ENCODE measurements at regions not wholly inside any gene's neighbourhood (a gene's known extent, or its start where the extent isn't known, plus 50 kb on each side); places are given as distances from the start of the nearest gene placed in this dataset.

DNA sequence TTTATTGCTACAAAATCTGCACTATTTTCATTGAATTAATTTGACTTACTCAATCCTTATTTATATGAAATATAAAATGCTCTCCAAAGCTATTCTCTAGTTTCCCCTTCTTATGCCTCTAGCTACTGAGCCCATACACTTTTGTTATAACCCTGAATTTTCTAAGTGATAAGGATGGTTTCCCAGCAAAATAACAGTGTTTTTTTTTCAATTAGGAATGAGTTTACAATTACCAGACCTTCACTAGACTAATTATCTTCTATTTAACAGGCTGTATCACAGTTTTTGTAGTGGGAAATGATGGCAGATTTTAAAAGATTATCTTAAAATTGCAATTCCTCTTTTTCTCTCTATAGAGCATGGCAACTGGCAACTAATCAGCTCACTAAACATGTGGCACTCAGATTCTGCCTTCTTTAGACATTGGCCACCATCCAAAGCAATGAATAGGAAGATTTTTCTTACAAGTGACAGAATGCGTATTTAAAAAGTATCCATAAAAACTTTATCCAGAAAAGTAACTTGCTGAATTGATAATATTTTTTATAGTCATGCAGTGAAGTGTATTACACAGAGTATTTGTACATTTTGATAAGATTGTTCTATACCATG, 585.7 kb upstream of the ZNF608 start:
- H3K27me3 Mint-ChIP-seq (ENCODE audit: low read depth), result peaks cover 9% of the 10 kb centered on the region
- H3K36me3 Mint-ChIP-seq, result no peaks in the 10 kb centered on the region
- H3K4me3 Mint-ChIP-seq, result no peak overlapping the region
- no peak for TF ChIP-seq CTCF (IDR thresholded peaks at IDR 0.05; ENCODE audit: unreplicated experiment)
- DNase-seq (ENCODE audit: low spot score in 2 of 2, unreplicated experiment in 2 of 2), result no peak
- H3K4me1 Mint-ChIP-seq, result peaks cover 18% of the 10 kb centered on the region
- no peak overlapping the region for H3K27ac Mint-ChIP-seq
- peaks cover 3% of the 10 kb centered on the region for H3K9me3 Mint-ChIP-seq

DNA sequence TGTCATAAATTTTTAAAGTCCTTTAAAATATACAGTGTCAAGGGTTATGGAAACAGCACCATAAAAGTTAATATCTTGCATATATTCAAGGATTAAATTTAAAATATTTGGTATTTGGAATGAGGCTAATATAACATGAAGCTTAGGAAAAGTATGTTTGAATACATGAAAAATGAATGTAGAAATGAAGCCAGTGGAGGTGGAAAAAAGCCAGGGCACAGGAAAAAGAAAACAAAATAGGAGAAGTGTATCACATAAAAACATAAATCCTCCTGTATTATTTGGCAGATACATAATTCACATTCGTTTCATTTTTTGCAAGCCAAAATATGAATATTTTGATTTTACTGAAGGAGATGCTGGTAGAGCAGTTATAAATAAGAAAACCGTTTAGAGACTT, 587.0 kb upstream of the ZNF608 start:
- Mint-ChIP-seq H3K9me3 (peaks cover 3% of the 10 kb centered on the region), H3K4me1 (peaks cover 18% of the 10 kb centered on the region), H3K27me3 (ENCODE audit: low read depth) (peaks cover 9% of the 10 kb centered on the region), H3K36me3 (no peaks in the 10 kb centered on the region), H3K27ac (no peak overlapping the region), H3K4me3 (no peak overlapping the region)
- DNase-seq (ENCODE audit: low spot score in 2 of 2, unreplicated experiment in 2 of 2), result no peak
- no peak for TF ChIP-seq CTCF (IDR thresholded peaks at IDR 0.05; ENCODE audit: unreplicated experiment)

DNA sequence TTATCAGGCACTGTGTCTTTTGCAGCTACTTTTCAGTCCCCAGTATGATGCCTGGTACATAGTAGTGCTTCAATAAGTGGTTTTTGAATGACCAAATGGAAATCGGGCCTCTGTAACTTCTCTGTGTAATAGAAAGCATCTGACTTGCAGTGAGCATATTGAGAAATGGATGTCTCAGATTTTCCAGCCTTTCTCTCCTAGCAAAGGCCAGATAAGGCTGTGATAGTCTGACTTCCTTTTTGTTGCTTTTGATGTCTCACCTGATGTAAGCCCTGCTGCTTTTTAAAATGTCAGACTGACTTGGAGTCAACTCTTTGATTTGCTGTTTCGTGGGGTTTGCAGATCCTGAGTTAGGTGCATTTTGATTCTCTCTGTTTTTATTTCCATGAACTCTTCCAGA, 590.0 kb upstream of the ZNF608 start:
- TF ChIP-seq CTCF (IDR thresholded peaks at IDR 0.05; ENCODE audit: unreplicated experiment), result no peak
- Mint-ChIP-seq H3K27me3 (ENCODE audit: low read depth) (peaks cover 9% of the 10 kb centered on the region), H3K9me3 (no peaks in the 10 kb centered on the region), H3K4me3 (no peak overlapping the region), H3K27ac (no peak overlapping the region), H3K36me3 (no peaks in the 10 kb centered on the region), H3K4me1 (peaks cover 20% of the 10 kb centered on the region)
- no peak for DNase-seq (ENCODE audit: low spot score in 2 of 2, unreplicated experiment in 2 of 2)

DNA sequence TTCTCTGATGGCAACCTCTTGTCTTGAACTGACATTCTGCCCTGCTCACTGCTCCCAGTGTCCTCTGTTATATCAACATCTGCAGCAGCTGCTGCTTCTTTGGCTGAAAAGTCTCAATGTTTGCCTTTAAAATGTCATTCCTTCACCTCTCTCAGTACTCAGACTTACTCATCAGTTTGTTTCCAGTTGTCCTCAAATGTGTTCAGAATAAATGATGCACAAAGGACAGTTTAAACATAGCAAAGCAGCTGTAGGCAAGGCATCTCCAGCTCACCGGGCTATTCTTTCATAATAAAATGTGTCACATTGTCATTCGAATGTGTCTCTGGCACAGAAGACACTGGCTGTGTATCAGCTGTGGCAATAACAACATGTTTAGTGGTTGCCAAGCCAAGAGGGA, 590.9 kb upstream of the ZNF608 start:
- H3K4me3 Mint-ChIP-seq, result no peak overlapping the region
- H3K9me3 Mint-ChIP-seq, result no peaks in the 10 kb centered on the region
- no peak overlapping the region for H3K27ac Mint-ChIP-seq
- no peak for DNase-seq (ENCODE audit: low spot score in 2 of 2, unreplicated experiment in 2 of 2)
- H3K27me3 Mint-ChIP-seq (ENCODE audit: low read depth), result peaks cover 9% of the 10 kb centered on the region
- H3K36me3 Mint-ChIP-seq, result no peaks in the 10 kb centered on the region
- no peak for TF ChIP-seq CTCF (IDR thresholded peaks at IDR 0.05; ENCODE audit: unreplicated experiment)
- peaks cover 14% of the 10 kb centered on the region for H3K4me1 Mint-ChIP-seq

DNA sequence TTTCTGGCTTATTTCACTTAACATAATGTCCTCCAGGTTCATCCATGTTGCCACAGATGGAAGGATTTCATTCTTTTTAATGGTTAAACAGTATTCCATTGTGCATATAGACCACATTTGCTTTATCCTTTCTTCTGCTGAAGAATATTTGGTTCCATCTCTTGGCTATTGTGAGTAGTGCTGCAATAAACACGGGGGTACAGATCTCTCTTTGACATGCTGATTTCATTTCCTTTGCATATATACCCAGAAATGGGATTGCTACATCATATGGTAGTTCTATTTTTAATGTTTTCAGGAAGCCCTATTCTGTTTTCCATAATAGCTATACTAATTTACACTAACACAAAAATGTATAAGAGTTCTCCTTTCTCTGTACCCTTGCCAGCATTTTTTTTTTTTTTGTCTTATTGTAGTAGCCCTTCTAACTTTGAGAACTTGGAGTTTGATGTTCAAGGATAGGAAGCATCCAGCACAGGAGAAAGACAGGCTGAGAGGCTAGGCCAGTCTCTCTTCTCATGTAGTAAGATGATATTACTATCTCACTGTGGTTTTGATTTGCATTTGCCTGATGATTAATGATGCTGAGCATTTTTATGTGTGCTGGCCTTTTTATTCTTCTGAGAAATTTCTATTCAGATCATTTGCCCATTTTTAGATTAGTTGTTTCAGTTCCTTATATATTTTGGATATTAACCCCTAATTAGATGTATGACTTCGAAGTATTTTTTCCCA, 592.2 kb upstream of the ZNF608 start:
- H3K4me3 Mint-ChIP-seq, result no peak overlapping the region
- peaks cover 15% of the 10 kb centered on the region for H3K4me1 Mint-ChIP-seq
- TF ChIP-seq CTCF (IDR thresholded peaks at IDR 0.05; ENCODE audit: unreplicated experiment), result no peak
- no peak for DNase-seq (ENCODE audit: low spot score in 2 of 2, unreplicated experiment in 2 of 2)
- no peak overlapping the region for H3K27ac Mint-ChIP-seq
- peaks cover 9% of the 10 kb centered on the region for H3K27me3 Mint-ChIP-seq (ENCODE audit: low read depth)
- no peaks in the 10 kb centered on the region for H3K36me3 Mint-ChIP-seq
- no peaks in the 10 kb centered on the region for H3K9me3 Mint-ChIP-seq
